Endothelial cell of umbilical vein (primary cell): ENCODE measurements at regions not wholly inside any gene's neighbourhood (a gene's known extent, or its start where the extent isn't known, plus 50 kb on each side); places are given as distances from the start of the nearest gene placed in this dataset.

ENCODE experiments used
- BruUV-seq: library from RNA; stranded (reverse); fragments of 400-500 nt; replicated peaks from 2 replicates; lab custom pipeline; 2021; lab: Mats Ljungman, UMichigan
- CTCF ChIA-PET: fragments of 300-600, 350-600 bp; sonication (Branson Sonifier 250); formaldehyde crosslinking; loops from one replicate; lab custom pipeline; 2021; ENCODE audit warnings: antibody characterized with exemption, inconsistent platforms; lab: Charles Lee
- POLR2A ChIA-PET: fragments of 300-600, 350-600 bp; sonication (Branson Sonifier 250); formaldehyde crosslinking; loops from one replicate; lab custom pipeline; 2021; ENCODE audit warnings: antibody characterized with exemption, inconsistent platforms; lab: Charles Lee
- DNase-seq: peaks from one replicate; pipeline ENCODE4 v3.0.0-alpha.2; 2011; ENCODE audit warnings: low read depth, low spot score
- FAIRE-seq: peaks from 2 replicates; lab custom pipeline; 2011; peaks lifted over from hg19 to GRCh38; lab: Jason Lieb, UNC
- H2AFZ ChIP-seq: 2 replicates; pipeline ENCODE4 v1.6.0; 2012; ENCODE audit warnings: low read depth, low read length, control low read depth, inconsistent platforms
- H3K27ac ChIP-seq: 2 replicates; pipeline ENCODE4 v1.5.1; 2011; ENCODE audit warnings: low read depth, mild to moderate bottlenecking, control low read depth, low read length, moderate library complexity; ENCODE audit not compliant: insufficient read depth
- H3K27me3 ChIP-seq, 2 experiments: 2 replicates each; pipeline versions ENCODE4 v1.6.0 to v1.6.1; 2011; ENCODE audit warnings: low read length in 2 of 2, mixed read lengths in 1 of 2; ENCODE audit not compliant: control insufficient read depth in 2 of 2, insufficient read depth in 2 of 2
- H3K36me3 ChIP-seq, 2 experiments: 2 replicates in 1 of 2; 3 replicates in 1 of 2; pipeline ENCODE4 v1.5.1; 2011; ENCODE audit warnings: low read length in 2 of 2, mild to moderate bottlenecking in 1 of 2, moderate library complexity in 1 of 2; ENCODE audit not compliant: control insufficient read depth in 2 of 2, insufficient read depth in 2 of 2; ENCODE audit errors: extremely low read depth in 1 of 2
- H3K4me1 ChIP-seq: 3 replicates; pipeline ENCODE4 v1.5.1; 2011; ENCODE audit warnings: mild to moderate bottlenecking, low read length; ENCODE audit not compliant: control insufficient read depth, insufficient read depth; ENCODE audit errors: extremely low read depth
- H3K4me2 ChIP-seq: 2 replicates; pipeline ENCODE4 v1.6.1; 2011; ENCODE audit warnings: low read length, control low read depth, mixed read lengths; ENCODE audit not compliant: insufficient read depth
- H3K4me3 ChIP-seq, 3 experiments: fragments of 200-600 bp in 1 of 3; sonication (generic), shearing (Covaris generic) in 1 of 3; replicated peaks in 1 of 3; 2 replicates each; pipeline ENCODE4 v1.5.1; 2011 to 2016; ENCODE audit warnings: control low read depth in 3 of 3, low read length in 3 of 3, mild to moderate bottlenecking in 2 of 3, inconsistent platforms in 1 of 3, low read depth in 1 of 3, moderate library complexity in 1 of 3; ENCODE audit not compliant: insufficient read depth in 1 of 3
- H3K79me2 ChIP-seq: 2 replicates; pipeline ENCODE4 v1.6.0; 2012; ENCODE audit warnings: low read length, inconsistent platforms; ENCODE audit not compliant: control insufficient read depth, insufficient read depth
- H3K9ac ChIP-seq: replicated peaks from 2 replicates; pipeline ENCODE3; 2011; ENCODE audit warnings: low read length, control low read depth; ENCODE audit not compliant: insufficient read depth; ENCODE audit errors: extremely low read depth
- H3K9me1 ChIP-seq: replicated peaks from 3 replicates; pipeline ENCODE4 v1.6.0; 2011; ENCODE audit warnings: mild to moderate bottlenecking, low read length; ENCODE audit not compliant: control insufficient read depth, insufficient read depth; ENCODE audit errors: extremely low read depth
- H3K9me3 ChIP-seq: replicated peaks from 2 replicates; pipeline ENCODE4 v1.5.1; 2012; ENCODE audit warnings: low read length, inconsistent platforms; ENCODE audit not compliant: control insufficient read depth, insufficient read depth
- H4K20me1 ChIP-seq: replicated peaks from 2 replicates; pipeline ENCODE3; 2011; ENCODE audit warnings: mild to moderate bottlenecking, low read length; ENCODE audit not compliant: control insufficient read depth, insufficient read depth; ENCODE audit errors: extremely low read depth
- CTCF ChIP-seq, 2 donors: IDR thresholded peaks; 1 replicate in 1 of 2; 2 replicates in 1 of 2; pipeline ENCODE4 v1.5.1; 2011; ENCODE audit warnings: low read length in 2 of 2, mild to moderate bottlenecking in 2 of 2, moderate library complexity in 2 of 2, control low read depth in 1 of 2, inconsistent platforms in 1 of 2, low read depth in 1 of 2; ENCODE audit not compliant: insufficient read depth in 1 of 2; ENCODE audit errors: extremely low read depth in 1 of 2
- EZH2 ChIP-seq: IDR thresholded peaks from 2 replicates; pipeline ENCODE4 v1.6.1; 2012; ENCODE audit warnings: borderline replicate concordance, low read depth, mild to moderate bottlenecking, moderate library complexity, low read length, inconsistent platforms; ENCODE audit not compliant: severe bottlenecking
- FOS ChIP-seq: IDR thresholded peaks from 2 replicates; pipeline ENCODE4 v1.6.1; 2011; ENCODE audit warnings: mild to moderate bottlenecking, low read length, moderate library complexity, borderline replicate concordance; ENCODE audit not compliant: insufficient read depth
- GATA2 ChIP-seq: IDR thresholded peaks from 2 replicates; pipeline ENCODE4 v1.7.0; 2011; ENCODE audit warnings: low read depth, mild to moderate bottlenecking, moderate library complexity, mixed read lengths, low read length; ENCODE audit not compliant: insufficient read length, insufficient read depth
- JUN ChIP-seq: IDR thresholded peaks from 2 replicates; pipeline ENCODE4 v1.6.1; 2011; ENCODE audit warnings: borderline replicate concordance, low read depth; ENCODE audit not compliant: insufficient read length, insufficient read depth
- MAX ChIP-seq: IDR thresholded peaks from 2 replicates; pipeline ENCODE4 v1.6.1; 2011; ENCODE audit not compliant: insufficient read depth, insufficient read length
- MYC ChIP-seq: IDR thresholded peaks from one replicate; pipeline ENCODE4 v1.6.1; 2011; ENCODE audit warnings: mild to moderate bottlenecking, low read depth, low read length
- POLR2A ChIP-seq: IDR thresholded peaks from 2 replicates; pipeline ENCODE4 v1.6.1; 2012; ENCODE audit warnings: low read depth, mild to moderate bottlenecking, control low read depth, low read length
- POLR2AphosphoS5 ChIP-seq: IDR thresholded peaks from 2 replicates; pipeline ENCODE4 v1.6.1; 2012; ENCODE audit warnings: low read depth, mild to moderate bottlenecking, control low read depth, low read length, moderate library complexity; ENCODE audit not compliant: insufficient read depth
- dilution Hi-C: fragments of 300-500 bp; cut with MboI; formaldehyde crosslinking; loops from one replicate; pipeline ENCODE4 v1.15.0; 2019; ENCODE audit warnings: low sequenced_read_pairs; ENCODE audit not compliant: extremely low pct_ligation_motif_present
- intact Hi-C: fragments of 100-400 bp; cut with micrococcal nuclease; formaldehyde crosslinking; loops from one replicate; pipeline ENCODE4 v1.10.0; 2022

- ChIA-PET POLR2A (no interaction called here), CTCF (no interaction called here)
- BruUV-seq: no TSS peak
- Histone ChIP-seq H3K79me2 (no peaks in the 10 kb centered on the region), H3K27ac (no peak overlapping the region), H3K9me3 (no peaks in the 10 kb centered on the region), H3K9ac (no peak overlapping the region), H3K4me3 (no peak overlapping the region), H3K4me1 (no peaks in the 10 kb centered on the region), H3K36me3 (no peaks in the 10 kb centered on the region), H3K4me2 (no peak overlapping the region), H4K20me1 (no peaks in the 10 kb centered on the region), H2AFZ (no peak overlapping the region), H3K9me1 (no peaks in the 10 kb centered on the region), H3K27me3 (no peaks in the 10 kb centered on the region)
- DNase-seq (no peak), FAIRE-seq (no peak)
- dilution Hi-C loops: no loop called here
- intact Hi-C loops: no loop called here
- no peak for TF ChIP-seq FOS
- no peak for TF ChIP-seq POLR2A
- no peak for TF ChIP-seq MAX
- TF ChIP-seq POLR2AphosphoS5: no peak
- no peak for TF ChIP-seq MYC
These were observed 209.7 kb upstream of the PARD3B start for GRCh38 chr2:204335451-204336058.

GRCh38 chr2:204336153-204336744 is 209.0 kb upstream of the PARD3B start:
- no peaks in the 10 kb centered on the region for H3K27me3 ChIP-seq
- no peak overlapping the region for H3K4me3 ChIP-seq
- H3K27ac ChIP-seq: no peak overlapping the region
- POLR2A ChIA-PET: no interaction called here
- no peak overlapping the region for H3K4me2 ChIP-seq
- no peak overlapping the region for H2AFZ ChIP-seq
- H3K36me3 ChIP-seq: no peaks in the 10 kb centered on the region
- TF ChIP-seq POLR2AphosphoS5 (no peak), MAX (no peak), EZH2 (no peak), FOS (no peak), MYC (no peak), POLR2A (no peak), GATA2 (no peak), JUN (no peak), CTCF (IDR thresholded peaks at IDR 0.05; ENCODE audit: extremely low read depth in 1 of 2, insufficient read depth in 1 of 2, low read depth in 1 of 2, low read length in 2 of 2) (no peak)
- no TSS peak for BruUV-seq
- H3K4me1 ChIP-seq: no peaks in the 10 kb centered on the region
- intact Hi-C loops (no loop called here), dilution Hi-C loops (no loop called here)
- FAIRE-seq: no peak
- no peaks in the 10 kb centered on the region for H4K20me1 ChIP-seq
- CTCF ChIA-PET: interaction anchor here (1.3 kb wide), 1 partner anchor 1590 kb away, joined by 5 read pairs; no protein-coding TSS in a partner anchor
- no peak overlapping the region for H3K9ac ChIP-seq
- H3K79me2 ChIP-seq: no peaks in the 10 kb centered on the region
- no peaks in the 10 kb centered on the region for H3K9me3 ChIP-seq
- H3K9me1 ChIP-seq: no peaks in the 10 kb centered on the region
- no peak for DNase-seq
